ENCODE measurements at regions not wholly inside any gene's neighbourhood (a gene's known extent, or its start where the extent isn't known, plus 50 kb on each side); places are given as distances from the start of the nearest gene placed in this dataset.

DNA sequence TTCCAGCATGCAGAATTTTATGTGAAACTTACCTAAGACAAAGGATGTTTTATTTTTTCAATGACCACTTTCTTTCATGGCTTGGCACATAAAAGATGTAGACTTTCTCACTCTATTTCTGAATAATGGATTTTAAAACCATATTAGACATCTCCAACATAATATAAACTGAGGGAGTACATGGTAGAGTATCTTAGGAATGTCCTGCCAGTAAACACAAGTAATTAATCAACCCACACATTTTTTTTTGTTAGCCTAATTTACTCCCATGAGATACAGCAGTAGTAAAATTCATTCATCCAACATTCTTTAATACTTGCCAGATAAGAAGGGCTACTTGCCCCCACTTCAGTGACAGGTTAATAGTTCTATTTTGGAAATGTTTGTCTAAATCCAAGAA lies 235.4 kb upstream of the ADAMTS5 start:
- no peak overlapping the region for H3K9ac ChIP-seq (ENCODE audit: low read depth, low read length)
- H3K4me3 ChIP-seq (ENCODE audit: low read length) = no peak overlapping the region
- peaks cover 11% of the 10 kb centered on the region for H3K4me1 ChIP-seq (ENCODE audit: insufficient read depth, low read length)
- no peaks in the 10 kb centered on the region for H3K9me3 ChIP-seq (ENCODE audit: insufficient read depth, low read depth, low read length)
- no peak overlapping the region for H3K27ac ChIP-seq (ENCODE audit: low read depth, low read length)
- no peaks in the 10 kb centered on the region for H3K36me3 ChIP-seq (ENCODE audit: insufficient read depth, low read length)
- H3K27me3 ChIP-seq (ENCODE audit: insufficient read depth, low read length) = no peaks in the 10 kb centered on the region

DNA sequence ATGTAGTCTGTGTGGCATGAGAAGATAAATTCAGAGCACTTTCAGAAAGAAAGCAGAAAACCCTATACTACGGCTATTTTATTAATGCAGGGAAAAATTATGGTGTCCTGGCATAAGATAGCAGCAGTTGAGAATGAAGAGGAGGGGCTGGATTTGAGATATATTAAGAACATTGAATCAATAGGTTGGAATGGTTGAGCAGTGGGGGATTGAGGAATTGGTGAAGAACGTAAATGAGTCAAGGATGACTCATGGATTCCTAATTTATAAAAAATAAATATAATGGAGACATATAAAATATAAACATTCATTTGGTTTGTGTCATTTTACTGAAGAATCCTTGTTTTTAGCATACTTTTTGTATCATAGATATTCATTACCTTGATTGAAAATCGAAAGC lies 234.3 kb upstream of the ADAMTS5 start:
- H3K36me3 ChIP-seq (ENCODE audit: insufficient read depth, low read length) = no peaks in the 10 kb centered on the region
- WGBS = 100% methylated on average over 1 of the region's 3 CpGs
- no peaks in the 10 kb centered on the region for H3K9me3 ChIP-seq (ENCODE audit: insufficient read depth, low read depth, low read length)
- no peak overlapping the region for H3K4me3 ChIP-seq (ENCODE audit: low read length)
- H3K4me1 ChIP-seq (ENCODE audit: insufficient read depth, low read length) = peaks cover 5% of the 10 kb centered on the region
- H3K9ac ChIP-seq (ENCODE audit: low read depth, low read length) = no peak overlapping the region
- H3K27ac ChIP-seq (ENCODE audit: low read depth, low read length) = no peak overlapping the region
- no peaks in the 10 kb centered on the region for H3K27me3 ChIP-seq (ENCODE audit: insufficient read depth, low read length)

DNA sequence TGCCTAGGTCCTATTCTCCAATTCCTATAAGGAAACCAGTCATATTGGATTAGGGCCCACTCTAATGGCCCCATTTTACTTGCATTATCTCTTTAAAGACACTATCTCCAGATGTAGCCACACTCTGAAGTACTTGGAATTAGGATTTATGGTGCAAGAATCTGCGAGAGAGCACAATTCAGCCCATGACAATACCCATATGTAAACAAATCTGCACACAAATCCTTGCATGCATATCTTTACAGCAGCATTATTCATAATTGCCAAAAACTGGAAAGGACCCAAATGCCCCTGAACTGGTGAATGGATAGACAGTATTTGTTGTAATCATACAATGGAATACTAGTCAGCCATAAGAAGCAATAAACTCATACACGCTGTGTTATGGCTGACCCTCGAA lies 229.8 kb upstream of the ADAMTS5 start:
- Histone ChIP-seq H3K4me3 (ENCODE audit: low read length) (no peak overlapping the region), H3K27me3 (ENCODE audit: insufficient read depth, low read length) (no peaks in the 10 kb centered on the region), H3K4me1 (ENCODE audit: insufficient read depth, low read length) (no peaks in the 10 kb centered on the region), H3K36me3 (ENCODE audit: insufficient read depth, low read length) (no peaks in the 10 kb centered on the region), H3K27ac (ENCODE audit: low read depth, low read length) (no peak overlapping the region), H3K9ac (ENCODE audit: low read depth, low read length) (no peak overlapping the region), H3K9me3 (ENCODE audit: insufficient read depth, low read depth, low read length) (no peaks in the 10 kb centered on the region)
- WGBS = 99% methylated on average over 3 of the region's 3 CpGs

DNA sequence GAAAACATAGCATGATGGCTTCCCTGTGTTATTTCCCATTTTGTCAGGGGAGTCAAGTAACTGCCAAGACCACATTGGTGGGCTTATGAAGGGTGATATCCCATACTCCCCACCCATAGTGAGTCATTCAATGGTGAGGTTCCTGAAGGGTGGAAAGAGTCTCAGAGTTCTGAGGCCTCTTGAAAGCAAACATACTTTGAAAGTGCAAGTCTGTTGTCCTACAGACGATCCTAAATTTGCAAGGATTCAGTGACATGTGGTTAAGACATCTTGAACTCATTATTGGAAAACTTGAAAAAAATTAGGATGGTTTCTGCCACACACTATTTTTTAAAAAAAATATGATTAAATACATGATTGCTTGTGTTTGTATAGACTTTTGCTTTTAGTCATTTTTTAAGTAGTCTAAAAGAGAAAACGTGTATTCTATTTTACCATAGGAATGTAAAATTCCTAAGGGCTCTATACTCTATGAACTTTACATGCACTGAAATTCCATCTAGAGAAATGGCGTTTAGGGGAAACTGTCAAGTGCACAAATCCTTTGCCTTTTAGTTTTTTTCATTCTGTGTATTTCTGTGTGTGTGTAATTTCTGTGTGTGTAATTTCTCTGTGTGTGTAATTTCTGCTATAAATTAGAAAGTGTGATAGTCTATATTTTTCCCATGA lies 225.5 kb upstream of the ADAMTS5 start:
- 97% methylated on average over 2 of the region's 3 CpGs for WGBS
- H3K4me3 ChIP-seq (ENCODE audit: low read length) = no peak overlapping the region

DNA sequence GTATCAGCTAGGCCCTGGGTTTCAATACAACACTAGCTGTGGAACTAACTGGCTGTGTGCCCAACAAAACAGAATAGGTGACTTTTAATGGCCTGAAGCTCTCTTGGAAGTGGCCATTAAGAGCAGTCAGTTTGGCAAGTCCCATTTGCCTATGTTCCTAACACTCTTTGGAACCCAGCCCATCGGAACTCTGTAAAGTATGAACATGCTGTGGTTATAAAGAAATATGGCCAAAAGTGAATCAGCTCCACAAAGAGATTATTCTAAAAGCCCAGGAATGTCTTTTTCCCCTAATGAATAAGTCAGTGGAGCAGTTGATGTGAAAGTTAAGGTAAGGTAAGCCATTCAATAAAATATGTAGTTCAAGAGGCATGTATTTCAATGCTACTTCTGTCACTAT lies 223.7 kb upstream of the ADAMTS5 start:
- 100% methylated on average over 1 of the region's 1 CpG for WGBS
- H3K9me3 ChIP-seq (ENCODE audit: insufficient read depth, low read depth, low read length) = no peaks in the 10 kb centered on the region
- H3K27ac ChIP-seq (ENCODE audit: low read depth, low read length) = no peak overlapping the region
- no peaks in the 10 kb centered on the region for H3K27me3 ChIP-seq (ENCODE audit: insufficient read depth, low read length)
- no peak overlapping the region for H3K4me3 ChIP-seq (ENCODE audit: low read length)
- no peaks in the 10 kb centered on the region for H3K4me1 ChIP-seq (ENCODE audit: insufficient read depth, low read length)
- no peak overlapping the region for H3K9ac ChIP-seq (ENCODE audit: low read depth, low read length)
- no peaks in the 10 kb centered on the region for H3K36me3 ChIP-seq (ENCODE audit: insufficient read depth, low read length)

More for the DNA sequence above, 225.5 kb upstream of the ADAMTS5 start:
- no peaks in the 10 kb centered on the region for H3K4me1 ChIP-seq (ENCODE audit: insufficient read depth, low read length)
- H3K36me3 ChIP-seq (ENCODE audit: insufficient read depth, low read length) = no peaks in the 10 kb centered on the region
- H3K9ac ChIP-seq (ENCODE audit: low read depth, low read length) = no peak overlapping the region
- H3K9me3 ChIP-seq (ENCODE audit: insufficient read depth, low read depth, low read length) = no peaks in the 10 kb centered on the region
- no peak overlapping the region for H3K27ac ChIP-seq (ENCODE audit: low read depth, low read length)
- H3K27me3 ChIP-seq (ENCODE audit: insufficient read depth, low read length) = no peaks in the 10 kb centered on the region

DNA sequence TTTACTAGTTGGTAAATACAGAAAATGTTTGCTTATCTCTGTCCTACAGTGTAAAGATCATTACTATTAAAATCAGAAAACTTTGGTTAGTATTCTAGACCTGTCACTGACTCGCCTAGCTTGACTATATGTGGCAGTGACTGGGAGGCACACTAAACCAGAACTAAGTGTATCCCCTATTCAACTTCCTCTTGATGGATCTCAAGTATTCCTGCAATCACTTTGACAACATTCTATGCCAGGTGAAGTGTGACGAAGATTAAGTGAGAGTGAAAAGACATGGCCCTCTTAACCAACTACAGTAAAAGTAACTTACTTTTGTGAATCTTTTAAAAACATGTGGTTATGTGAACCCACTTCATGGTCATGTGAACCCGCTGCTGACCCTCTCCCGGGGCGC lies 223.0 kb upstream of the ADAMTS5 start:
- WGBS = 96% methylated on average over 4 of the region's 5 CpGs
- Histone ChIP-seq H3K36me3 (ENCODE audit: insufficient read depth, low read length) (no peaks in the 10 kb centered on the region), H3K4me3 (ENCODE audit: low read length) (no peak overlapping the region), H3K27ac (ENCODE audit: low read depth, low read length) (no peak overlapping the region), H3K27me3 (ENCODE audit: insufficient read depth, low read length) (no peaks in the 10 kb centered on the region), H3K9ac (ENCODE audit: low read depth, low read length) (no peak overlapping the region), H3K4me1 (ENCODE audit: insufficient read depth, low read length) (no peaks in the 10 kb centered on the region), H3K9me3 (ENCODE audit: insufficient read depth, low read depth, low read length) (no peaks in the 10 kb centered on the region)

DNA sequence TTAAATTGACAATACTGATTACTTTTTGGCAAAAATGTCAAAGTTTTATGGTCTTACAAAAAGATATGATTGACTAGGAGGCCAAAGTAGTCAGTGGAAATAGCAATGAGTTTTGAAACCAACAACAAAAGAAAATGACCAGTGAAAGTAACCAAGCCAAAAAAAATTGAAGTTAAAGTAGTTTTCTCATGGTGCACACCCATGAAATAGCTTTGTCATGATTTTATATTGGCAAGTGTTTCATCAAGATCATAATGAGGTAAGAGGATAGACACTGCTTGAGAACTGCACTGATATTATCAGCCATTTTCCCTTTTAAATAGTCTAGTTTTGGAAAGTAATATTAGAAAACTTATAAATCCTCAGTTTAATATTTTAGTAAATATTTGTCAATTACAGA lies 206.2 kb upstream of the ADAMTS5 start:
- H3K4me3 ChIP-seq (ENCODE audit: low read length) = no peak overlapping the region
- no peaks in the 10 kb centered on the region for H3K9me3 ChIP-seq (ENCODE audit: insufficient read depth, low read depth, low read length)
- no peaks in the 10 kb centered on the region; the same call in 1 of the 2 replicates for H3K4me1 ChIP-seq (ENCODE audit: insufficient read depth, low read length)
- H3K36me3 ChIP-seq (ENCODE audit: insufficient read depth, low read length) = no peaks in the 10 kb centered on the region
- H3K9ac ChIP-seq (ENCODE audit: low read depth, low read length) = no peak overlapping the region
- H3K27ac ChIP-seq (ENCODE audit: low read depth, low read length) = no peak overlapping the region
- no peaks in the 10 kb centered on the region for H3K27me3 ChIP-seq (ENCODE audit: insufficient read depth, low read length)

DNA sequence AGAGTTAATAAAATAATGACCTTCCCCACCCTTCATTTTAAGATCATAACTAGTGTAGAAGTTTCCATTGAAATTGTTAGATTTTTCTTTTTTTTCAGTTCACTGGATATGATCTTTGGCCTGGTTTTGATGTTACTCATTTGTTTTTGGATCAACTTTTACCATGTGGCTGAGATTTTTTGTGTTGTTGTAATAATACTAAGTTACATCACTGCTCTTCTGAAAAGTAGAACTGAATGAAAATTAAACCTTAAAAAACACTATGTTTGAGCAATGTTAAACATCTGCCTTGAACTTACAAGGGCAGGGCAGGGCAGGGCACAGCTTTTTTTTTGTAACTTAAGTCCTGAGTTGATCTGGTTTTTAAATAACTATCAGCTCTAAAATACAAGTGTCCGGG lies 204.8 kb upstream of the ADAMTS5 start:
- Histone ChIP-seq H3K4me3 (ENCODE audit: low read length) (no peak overlapping the region), H3K4me1 (ENCODE audit: insufficient read depth, low read length) (no peaks in the 10 kb centered on the region; the same call in 1 of the 2 replicates), H3K36me3 (ENCODE audit: insufficient read depth, low read length) (no peaks in the 10 kb centered on the region), H3K27me3 (ENCODE audit: insufficient read depth, low read length) (no peaks in the 10 kb centered on the region), H3K27ac (ENCODE audit: low read depth, low read length) (no peak overlapping the region), H3K9ac (ENCODE audit: low read depth, low read length) (no peak overlapping the region), H3K9me3 (ENCODE audit: insufficient read depth, low read depth, low read length) (no peaks in the 10 kb centered on the region)
- WGBS = no CpG with 5 or more reads among the region's 1 CpG

DNA sequence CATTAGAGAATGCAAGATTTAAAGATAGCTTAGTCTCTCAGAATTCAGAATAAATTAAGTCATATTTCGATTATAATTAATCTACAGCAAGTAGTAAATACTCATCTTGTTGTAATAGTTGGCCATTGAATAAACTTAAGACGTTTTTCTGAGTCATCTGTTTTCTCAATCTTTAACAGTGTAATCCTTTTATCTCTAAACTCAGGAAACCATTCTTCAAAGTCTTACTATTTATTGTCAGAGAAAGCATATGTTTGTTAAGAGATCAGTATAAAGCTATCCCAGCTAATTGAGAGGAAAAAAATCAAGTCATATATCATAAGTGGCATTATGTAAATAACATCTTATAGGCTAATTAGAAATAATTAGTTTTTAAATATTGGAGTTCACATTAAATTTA lies 201.2 kb upstream of the ADAMTS5 start:
- H3K36me3 ChIP-seq (ENCODE audit: insufficient read depth, low read length) = no peaks in the 10 kb centered on the region
- H3K27me3 ChIP-seq (ENCODE audit: insufficient read depth, low read length) = no peaks in the 10 kb centered on the region
- no peaks in the 10 kb centered on the region for H3K9me3 ChIP-seq (ENCODE audit: insufficient read depth, low read depth, low read length)
- 86% methylated on average over 1 of the region's 2 CpGs for WGBS
- H3K9ac ChIP-seq (ENCODE audit: low read depth, low read length) = no peak overlapping the region
- H3K4me1 ChIP-seq (ENCODE audit: insufficient read depth, low read length) = no peaks in the 10 kb centered on the region; the same call in 1 of the 2 replicates
- H3K27ac ChIP-seq (ENCODE audit: low read depth, low read length) = no peak overlapping the region
- H3K4me3 ChIP-seq (ENCODE audit: low read length) = no peak overlapping the region

DNA sequence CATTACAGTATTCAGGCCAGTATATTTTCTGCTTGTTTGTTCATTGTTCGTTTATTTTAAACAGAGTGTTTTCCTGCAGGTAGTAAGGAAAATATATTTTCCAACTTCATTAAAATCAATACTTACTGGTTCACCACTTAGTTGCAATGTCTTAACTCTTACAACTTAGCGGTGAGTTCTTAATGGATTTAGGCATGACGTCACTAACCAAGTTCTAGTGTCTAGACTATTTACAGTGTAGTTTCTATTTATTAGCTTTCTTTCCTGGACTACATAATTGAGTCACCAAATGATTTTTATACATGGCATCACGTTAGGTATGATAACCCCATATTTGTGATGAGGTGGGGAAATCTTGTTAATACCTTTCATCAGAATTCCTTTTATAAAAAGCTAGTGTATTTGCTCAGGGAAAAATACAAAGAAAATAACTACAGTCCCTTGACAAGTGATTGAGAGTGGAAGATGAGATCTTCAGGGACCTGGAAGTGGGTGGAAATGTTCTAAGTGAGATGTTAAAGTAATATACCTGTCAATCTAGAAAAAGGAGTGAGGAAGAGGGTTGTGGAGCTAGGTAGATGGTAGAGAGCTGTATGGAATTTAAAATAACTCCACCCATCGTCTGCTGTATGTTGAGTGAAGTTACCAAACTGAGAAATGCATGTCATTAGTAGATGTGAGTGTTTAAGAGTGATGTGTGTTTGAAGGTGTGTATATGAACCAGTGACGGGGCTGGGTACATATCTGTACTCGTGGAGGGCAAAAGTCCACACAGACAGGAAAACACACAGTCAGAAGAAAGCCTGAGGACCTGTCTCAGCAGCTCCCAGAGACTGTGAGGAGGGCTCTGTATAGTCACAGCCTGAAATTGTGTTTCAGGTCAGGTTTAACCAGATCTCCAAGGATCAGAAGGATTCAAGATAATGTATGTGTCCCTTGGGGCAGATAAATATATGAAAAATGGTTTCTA lies 197.6 kb upstream of the ADAMTS5 start:
- Histone ChIP-seq H3K9me3 (ENCODE audit: insufficient read depth, low read depth, low read length) (no peaks in the 10 kb centered on the region), H3K27me3 (ENCODE audit: insufficient read depth, low read length) (no peaks in the 10 kb centered on the region), H3K4me3 (ENCODE audit: low read length) (no peak overlapping the region), H3K4me1 (ENCODE audit: insufficient read depth, low read length) (no peaks in the 10 kb centered on the region), H3K27ac (ENCODE audit: low read depth, low read length) (no peak overlapping the region), H3K9ac (ENCODE audit: low read depth, low read length) (no peak overlapping the region), H3K36me3 (ENCODE audit: insufficient read depth, low read length) (no peaks in the 10 kb centered on the region)
- 98% methylated on average over 5 of the region's 7 CpGs for WGBS

DNA sequence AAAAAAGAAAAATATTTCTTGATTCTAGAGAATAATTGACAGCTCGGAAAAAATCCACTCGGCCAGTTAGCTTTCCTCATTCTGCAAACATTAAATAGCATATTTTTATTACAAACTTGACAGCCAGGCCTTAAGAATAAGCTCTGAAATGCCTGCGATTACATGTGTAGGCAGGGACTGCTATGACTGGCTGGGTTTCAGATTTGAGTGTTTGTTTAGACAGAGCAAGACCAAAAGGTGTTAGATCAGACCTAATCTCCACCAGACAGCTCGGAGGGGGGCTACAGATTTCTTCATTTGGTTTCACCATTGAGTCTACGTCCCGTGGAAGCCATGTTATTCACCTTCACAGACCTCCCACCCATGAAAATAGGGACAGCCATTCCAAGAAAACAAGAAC lies 192.1 kb upstream of the ADAMTS5 start:
- Histone ChIP-seq H3K4me1 (ENCODE audit: insufficient read depth, low read length) (no peaks in the 10 kb centered on the region), H3K9ac (ENCODE audit: low read depth, low read length) (no peak overlapping the region), H3K27me3 (ENCODE audit: insufficient read depth, low read length) (no peaks in the 10 kb centered on the region), H3K36me3 (ENCODE audit: insufficient read depth, low read length) (no peaks in the 10 kb centered on the region), H3K27ac (ENCODE audit: low read depth, low read length) (no peak overlapping the region), H3K4me3 (ENCODE audit: low read length) (no peak overlapping the region), H3K9me3 (ENCODE audit: insufficient read depth, low read depth, low read length) (no peaks in the 10 kb centered on the region)
- 78% methylated on average over 6 of the region's 6 CpGs for WGBS
